Daoy (cell line): ENCODE measurements at regions not wholly inside any gene's neighbourhood (a gene's known extent, or its start where the extent isn't known, plus 50 kb on each side); places are given as distances from the start of the nearest gene placed in this dataset.

Source experiments
- DNase-seq: peaks from one replicate; pipeline ENCODE4 v3.0.0-alpha.2; 2015; ENCODE audit warnings: low read depth

DNA sequence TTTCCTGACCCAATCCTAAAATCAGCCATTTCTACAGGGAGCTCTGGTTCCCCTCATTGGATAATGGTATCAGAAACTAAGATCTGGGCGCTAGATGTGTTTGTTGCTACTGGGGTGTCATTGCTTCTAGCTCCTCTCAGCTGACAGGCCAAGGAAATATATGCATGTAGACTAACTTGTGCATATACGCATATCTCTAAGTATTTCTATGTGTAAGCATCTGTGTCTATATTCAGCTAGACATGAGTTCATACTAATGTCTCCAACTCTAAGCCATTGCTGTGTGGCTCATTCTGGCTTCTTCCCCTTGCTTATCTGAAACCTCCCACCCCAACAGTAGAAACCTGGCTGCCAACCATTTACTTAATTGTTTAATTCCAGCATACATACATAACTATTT is 130.3 kb upstream of the MAGI3 start:
- DNase-seq, result no peak

DNA sequence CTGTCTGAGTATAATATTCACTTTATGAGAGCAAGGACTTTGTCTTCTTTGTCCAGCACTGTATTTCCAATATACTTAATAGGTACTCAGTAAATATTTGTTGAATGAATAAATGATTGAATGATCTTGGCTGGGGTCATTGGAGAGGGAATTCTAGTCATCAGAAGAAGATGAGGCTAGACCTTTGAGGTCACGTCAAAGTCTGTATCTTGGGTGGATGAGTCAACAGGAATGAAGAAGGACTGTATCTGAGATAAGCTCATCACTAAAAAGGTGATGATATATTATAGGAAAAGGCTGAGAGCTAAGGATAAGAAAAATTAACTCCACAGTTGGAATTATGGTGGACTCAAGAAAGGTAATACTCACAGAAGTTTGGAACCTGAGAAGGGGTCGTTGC is 125.1 kb upstream of the MAGI3 start:
- no peak for DNase-seq

DNA sequence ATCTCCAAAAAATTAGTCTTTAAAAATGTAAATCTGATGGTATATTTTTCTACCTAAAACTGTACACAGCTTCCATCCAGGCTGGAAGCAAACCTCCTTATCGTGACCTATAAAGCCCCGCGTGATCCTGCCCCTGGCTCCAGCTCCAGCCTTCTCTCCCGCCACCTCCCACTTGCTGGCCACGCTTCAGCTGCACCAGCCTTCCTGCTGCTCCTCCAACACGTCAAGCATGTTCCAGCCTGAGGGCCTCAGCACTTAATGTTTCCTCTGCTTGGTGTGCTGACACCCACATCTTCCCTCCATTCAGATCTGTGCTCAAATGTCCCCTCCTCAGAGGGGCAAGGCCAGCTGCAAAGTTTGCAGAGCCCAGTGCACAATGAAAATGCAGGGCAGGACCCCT is 123.5 kb upstream of the MAGI3 start:
- DNase-seq, result no peak

DNA sequence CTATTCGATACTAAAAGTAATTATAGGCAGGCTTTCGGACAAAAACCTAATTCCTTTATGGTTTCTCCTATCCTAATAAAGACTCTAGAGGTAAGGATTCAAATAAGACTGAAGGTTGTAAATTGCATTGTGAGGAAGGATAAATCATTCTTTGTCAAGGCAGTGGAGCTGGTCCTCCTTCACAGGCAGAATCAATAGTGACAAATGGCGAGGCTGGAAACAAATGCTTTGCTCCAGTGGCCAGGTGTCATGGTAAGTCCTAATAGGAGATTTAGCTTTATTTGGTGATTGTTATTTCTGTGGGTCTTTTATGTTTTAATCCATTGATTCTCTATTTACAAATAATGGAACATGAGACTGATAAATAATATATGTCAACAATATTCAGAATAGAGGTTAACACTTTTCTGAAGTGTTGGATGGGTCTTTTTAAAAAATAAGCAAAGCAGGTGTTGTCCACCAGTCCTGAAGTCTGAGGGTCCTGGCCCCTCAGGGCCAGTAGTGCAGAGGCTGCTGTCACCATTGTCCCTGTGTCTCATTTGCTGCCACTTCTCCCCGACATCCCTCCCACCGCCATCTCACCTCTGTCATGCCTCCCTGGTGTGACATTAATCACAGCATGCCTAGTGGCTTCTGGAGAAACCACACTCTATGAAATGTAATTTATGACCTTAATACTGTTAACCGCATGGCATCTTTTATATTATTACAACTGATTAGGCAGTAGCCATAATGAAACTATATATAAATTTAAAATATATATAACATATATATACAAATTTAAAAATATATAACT is 120.9 kb upstream of the MAGI3 start:
- DNase-seq, result no peak

DNA sequence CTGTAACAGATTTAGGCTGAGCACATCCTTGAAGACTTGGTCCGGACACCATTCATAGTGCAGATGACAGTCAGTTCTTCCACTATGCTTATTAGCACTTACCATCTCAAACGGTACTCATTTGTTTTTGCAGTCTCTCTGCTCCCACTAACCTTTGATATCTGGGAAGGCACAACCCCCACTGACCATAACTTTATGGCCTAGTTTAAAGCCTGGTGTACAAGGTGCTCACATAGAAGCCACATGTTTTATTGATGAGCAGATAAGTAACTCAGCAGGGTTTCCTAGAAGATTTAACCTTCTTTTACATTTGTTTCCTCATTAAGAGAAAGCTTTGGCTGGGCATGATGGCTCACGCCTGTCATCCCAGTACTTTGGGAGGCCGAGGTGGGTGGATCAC is 119.3 kb upstream of the MAGI3 start:
- no peak for DNase-seq

DNA sequence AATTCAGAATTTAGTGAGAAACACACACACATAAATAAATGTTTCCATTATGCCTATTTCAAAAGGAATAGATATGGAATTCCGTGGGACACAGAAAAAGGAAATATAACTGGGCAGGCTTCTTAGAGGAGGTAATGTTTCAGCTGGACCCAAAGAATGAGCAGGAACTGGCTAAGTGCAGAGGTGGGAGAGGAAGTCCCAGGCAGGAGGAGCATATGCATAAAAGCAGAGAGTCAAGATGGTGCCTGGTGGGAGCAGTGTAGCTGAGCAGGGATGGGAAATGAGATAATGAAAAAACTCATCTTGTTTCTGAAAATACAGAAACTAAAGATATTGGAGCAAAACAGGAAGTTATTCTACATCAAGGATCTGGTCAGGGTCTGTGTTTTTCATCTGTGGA is 115.2 kb upstream of the MAGI3 start:
- no peak for DNase-seq

DNA sequence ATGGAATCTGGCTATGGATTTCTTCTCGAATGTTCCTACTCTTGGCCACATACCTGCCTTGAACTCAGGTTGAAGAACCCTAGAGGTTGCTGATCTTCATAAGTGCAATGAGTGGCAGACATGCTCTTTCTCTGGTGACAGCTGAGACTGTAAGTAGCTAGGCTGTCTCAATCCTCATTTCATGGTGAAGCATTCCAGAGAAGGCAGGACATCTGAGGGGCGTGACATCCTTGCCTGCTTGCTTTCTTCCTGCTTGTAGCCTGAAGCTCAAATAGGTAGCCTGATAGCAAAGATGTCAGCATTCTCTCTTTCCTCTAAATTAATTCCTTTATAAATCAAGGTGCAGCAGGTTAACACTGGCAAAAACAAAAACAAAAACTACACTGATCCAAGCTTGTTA is 114.6 kb upstream of the MAGI3 start:
- no peak for DNase-seq

DNA sequence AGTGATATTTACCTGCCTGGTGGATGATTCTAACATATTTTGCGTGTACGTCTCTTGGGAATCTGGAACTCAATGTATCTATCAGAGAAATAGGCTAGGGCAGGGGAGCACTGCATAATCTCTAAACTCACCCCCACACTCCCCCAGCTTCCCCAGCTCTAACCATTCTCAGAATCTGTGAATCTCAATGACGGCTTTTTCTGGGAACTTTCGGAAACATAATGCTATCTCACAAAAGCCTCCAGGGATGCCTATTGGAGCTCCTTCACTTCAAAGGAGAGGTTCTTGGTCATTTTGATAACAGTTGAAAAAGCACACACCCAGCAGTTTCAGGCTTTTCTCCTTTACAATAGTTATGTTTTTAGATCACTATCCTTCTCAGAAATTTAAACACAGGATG is 113.8 kb upstream of the MAGI3 start:
- no peak for DNase-seq

DNA sequence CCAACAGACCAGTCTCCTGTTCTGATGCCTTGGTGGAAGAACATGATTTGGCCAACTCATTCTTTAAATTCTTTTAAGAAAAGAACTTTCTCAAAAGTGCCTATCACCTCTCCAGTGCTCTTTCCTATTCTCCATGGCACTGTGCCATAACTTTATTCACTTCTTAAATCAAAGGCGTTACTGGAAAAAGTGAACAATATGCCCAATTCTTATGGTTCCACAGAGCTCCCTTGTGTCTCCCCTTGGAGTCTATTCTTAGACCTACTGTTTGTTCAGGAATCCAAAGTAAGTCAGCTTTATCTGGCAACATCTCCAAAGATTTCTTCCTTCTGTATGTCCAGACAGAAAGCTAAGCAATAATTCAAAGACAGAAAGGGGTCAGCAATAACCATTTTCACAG is 111.9 kb upstream of the MAGI3 start:
- no peak for DNase-seq

DNA sequence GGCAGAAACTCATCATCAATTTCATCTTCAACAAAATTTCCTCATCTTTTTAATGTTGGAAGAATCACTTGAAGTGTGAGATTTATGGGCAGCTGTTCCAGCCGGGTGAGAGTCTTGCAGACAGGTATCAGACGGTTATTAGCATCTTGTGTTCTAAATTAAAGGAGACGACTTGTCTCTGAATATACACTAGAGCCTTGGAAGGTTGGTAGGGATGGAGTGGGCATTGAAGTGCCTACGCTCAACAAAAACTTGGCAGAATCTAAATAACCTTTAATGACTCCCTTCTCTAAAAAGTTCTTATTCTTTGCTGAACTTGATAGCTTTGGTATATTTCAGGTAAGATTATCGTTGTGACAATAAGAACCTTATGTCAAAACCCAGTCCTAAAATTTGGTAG is 111.5 kb upstream of the MAGI3 start:
- no peak for DNase-seq

DNA sequence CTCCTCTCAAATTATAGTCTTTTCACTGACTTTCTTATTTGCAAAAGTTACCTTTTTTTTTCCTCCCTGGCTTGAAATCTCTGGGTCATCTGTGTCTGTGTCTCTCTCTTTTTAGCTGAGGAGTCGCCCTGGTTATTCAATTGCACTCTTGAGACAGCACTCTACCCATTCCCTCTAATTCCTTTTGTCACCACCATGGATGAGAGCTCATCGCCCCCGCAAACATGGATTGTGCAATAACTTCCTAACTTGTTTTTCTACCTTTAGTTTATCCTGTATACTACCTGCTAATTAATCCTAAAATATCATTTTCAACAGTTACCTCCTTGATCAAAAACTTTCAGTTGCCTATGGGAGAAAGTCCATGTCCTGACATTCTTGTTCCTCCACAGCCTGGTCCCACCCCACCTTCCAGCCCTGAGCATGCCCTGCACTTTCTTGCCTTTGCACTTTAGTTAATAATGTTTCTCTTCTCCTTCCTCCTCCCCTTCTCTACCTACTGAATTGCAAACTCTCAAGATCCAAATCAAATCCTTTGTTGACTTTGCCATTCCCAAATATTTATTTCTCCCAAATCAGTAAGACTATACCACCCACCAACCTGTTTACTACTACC is 110.4 kb upstream of the MAGI3 start:
- DNase-seq, result no peak

DNA sequence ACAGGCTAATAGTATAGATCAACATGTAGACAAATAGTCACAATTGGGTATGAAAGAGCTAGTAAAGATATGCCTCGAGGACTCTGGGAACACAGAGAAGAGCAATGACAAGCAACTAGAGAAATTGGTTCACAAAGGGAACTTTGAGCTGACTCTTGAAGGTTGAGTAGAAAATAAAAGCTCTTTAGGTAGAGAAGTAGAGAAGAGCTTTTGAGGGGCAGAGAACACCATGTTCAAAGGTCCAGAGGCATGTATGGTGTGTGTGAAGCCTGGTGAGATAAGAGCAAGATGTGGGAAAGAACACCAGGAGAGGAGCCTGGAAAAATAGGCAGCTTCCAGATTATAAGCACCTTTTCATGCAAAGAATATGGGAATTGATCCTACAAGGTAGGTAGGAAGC is 109.7 kb upstream of the MAGI3 start:
- DNase-seq, result no peak

DNA sequence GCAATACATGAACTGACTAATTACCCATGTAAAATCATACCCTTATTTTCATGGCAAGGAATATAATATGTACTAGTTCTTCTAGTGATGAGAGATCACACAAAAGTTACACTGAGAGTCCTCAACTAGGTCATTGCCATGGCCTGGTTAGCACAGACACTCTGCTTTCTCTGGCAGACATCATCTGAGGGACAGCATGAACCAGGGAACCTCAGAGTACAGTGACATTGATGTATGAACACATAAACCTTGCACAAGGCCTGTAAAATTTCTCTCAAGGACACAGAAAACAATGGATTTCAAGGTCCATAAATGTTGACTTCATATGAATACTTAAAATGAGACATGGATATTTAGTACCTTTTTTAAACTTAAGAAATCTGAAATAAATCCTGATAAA is 108.8 kb upstream of the MAGI3 start:
- DNase-seq, result no peak

DNA sequence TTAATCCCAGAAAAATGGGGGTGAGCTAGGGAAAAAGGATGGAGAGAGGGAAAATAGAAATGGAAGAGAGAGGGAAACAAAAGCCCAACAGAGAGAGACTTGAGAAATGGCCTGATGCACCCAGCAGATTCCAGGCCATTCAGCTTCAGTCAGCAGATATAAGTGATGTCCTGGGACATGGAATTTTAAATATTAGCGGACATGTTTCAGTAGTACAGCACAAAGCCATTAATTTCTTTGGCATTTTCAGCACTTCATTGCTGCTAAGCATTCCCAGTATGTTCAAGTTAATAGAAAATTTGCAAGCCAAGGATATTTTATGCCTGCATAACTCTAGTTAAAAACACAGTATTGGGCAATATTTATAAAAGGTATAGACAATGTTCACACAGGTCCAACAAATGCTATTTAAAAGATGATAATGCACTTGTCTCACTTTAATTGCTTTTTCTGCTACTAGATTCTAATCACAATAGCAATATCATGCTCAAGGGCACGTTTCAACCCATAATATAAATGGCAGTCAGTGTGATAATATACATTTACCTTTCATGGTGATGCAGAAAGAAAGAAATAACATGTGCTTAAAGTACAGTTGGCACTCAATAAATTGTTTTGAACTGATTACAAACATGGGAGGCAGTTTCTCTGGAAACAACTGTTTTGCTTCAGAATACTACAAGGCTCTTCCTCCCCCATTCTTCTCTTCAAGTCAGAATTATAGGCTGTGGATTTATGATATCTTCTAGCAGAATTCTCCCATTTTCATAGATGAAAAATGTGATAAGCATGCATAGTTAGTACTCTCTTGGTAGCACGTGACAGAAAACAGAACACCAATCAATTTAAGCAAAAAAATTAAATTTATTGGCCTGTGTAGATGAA is 108.1 kb upstream of the MAGI3 start:
- no peak for DNase-seq

DNA sequence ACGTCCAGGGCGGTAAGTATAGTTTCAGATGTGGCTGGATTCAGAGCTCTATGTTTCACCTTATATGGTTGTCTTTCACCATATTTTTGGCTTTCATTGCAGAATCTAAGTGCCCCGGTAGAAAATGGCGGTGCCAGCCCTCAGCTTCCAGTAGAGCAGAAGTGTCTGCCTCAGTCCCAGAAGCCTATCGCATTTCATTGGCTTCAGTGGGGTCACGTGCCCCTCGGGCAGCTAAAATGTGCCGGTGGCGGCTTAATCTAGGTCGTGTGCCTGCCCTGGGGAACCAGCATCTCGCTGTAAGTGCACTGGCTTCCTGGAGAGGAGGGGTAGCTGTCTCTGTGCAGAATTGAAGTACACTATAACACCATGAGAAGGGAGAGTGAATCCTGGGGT is 107.4 kb upstream of the MAGI3 start:
- DNase-seq, result no peak

DNA sequence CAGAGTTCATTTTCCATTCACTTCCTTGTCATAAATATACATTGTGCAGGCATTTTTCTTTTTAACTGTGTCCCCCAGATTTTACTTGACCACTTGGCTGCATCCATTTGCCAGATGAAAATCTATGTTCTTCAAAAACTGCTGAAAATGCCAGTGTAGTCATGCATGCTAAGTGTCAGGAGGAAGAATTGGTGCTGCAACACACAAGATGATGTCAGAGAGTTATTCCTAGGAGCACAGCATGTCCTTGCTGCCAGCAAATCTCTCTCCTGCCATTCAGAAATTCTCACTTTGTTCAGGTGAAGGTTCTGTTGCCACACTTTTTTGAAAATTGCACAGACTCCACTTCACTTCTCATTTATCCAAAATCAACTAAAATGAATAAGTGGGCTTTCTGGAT is 106.4 kb upstream of the MAGI3 start:
- no peak for DNase-seq

DNA sequence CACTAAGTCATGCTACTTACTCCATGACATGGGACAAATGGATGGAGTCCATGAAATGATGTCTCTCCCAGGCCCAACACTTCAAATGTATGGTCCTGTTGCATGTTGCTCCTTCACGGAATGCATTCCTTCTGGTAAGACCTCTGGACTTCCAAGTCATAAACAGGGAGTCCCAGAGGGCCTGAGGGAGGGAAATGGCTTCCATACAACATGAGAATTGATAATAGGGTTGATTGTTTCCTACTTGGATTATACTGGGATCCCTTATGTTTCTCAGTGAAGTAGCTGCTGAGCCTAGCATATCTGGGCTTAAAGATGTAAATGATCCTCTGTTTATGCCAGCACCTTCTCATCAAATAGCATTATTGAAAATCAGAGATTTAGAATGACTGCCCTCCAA is 104.2 kb upstream of the MAGI3 start:
- no peak for DNase-seq

DNA sequence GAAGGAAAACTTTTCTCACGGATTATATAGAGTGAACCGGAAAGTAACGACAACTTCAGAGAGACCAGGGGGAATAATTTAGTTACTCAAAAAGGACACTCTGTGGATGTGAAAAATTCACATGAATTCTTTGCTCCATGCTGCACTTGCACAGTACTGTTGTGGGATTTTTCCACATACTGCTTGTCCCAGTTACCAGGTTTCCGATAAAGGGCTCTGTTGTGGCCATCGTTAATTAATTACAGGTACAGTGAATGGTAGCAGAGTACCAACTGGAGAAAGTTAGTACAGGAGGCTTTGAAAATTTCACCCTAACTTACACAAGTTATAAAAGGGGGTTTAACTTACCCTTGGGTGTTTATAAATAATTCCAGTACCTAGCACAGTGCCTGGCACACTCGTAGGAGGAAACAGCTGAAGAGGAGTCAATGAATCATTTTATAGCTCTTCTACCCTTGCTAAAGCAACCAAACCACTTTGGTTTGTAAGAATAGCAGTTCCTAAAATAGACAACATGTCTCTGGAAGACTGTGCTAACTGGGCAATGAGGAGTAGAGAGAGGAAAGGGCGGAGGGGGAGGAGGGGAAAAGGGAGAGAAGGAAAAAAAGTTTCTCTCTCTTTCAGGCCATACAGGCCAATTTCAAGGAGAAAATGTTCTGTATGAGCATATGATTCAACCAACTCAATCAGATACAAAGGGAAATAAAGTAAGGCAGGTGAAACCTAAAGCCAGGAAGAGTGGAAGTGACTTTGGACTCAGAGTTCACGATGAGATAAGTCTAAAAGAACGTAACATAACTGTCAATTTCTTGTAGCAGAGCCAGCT is 98.3 kb upstream of the MAGI3 start:
- DNase-seq, result no peak

DNA sequence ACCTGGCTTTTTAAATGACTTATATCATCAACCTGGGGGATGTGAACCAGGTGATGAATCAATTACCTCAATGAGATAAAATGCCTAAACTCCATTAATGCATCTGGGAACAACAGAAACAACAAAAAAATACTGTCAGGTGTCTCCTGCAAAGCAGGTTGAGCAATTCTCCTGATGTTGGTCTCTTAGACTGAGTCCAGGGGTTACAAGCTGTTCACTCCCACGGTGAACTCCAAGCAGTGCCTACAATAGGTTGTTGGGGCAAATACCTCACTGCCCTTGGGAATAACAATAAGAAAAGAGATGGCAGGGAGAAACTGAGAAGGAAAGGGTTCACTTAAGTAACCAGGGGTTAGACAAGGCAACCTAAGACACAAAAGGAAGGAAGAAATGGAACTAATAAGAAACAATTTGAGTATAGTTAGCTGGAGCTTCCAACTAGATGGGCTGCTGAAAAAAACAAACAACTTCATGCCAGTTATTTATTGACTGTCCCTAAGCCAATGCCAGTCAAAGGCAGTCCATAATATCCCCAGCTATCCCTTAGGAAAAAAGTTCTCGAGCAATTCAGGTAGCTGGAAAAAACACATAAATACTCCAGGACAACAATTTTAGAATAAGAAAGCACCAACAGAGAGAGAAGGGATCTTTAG is 97.6 kb upstream of the MAGI3 start:
- no peak for DNase-seq

DNA sequence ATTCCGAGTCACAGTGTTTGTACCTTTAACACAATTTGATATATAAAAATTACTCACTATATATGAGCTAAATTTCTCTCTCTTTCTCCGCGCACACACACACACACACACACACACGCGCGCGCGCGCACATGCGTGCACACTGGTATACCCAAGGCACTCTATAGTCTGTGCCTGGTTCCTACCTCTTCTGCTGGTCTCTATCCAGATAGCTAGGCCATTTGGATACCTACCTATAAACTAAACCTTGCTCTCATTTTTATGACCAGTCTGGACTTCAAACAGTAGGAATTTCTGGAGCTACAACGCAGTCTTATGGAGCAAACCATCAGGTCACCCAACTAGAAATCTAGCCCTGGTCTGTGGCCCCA is 97.1 kb upstream of the MAGI3 start:
- no peak for DNase-seq

DNA sequence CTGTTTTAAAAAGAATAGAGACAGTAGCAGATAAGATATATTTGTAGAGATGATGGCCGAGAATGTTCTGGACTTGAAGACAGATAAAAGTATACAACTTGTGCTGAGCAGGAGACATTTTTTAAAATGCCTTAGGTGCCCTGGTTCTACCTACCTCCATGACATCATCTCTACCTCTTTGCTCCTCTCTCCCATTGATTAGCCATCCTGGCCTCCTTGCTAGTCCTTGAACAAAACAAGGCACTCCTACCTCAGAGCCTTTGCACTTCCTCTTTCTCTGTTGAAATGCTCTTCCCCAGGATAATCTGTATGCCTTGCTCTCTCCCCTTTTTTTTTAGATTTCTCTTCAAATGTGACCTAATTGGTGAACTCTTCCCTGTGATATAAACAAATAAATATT is 92.6 kb upstream of the MAGI3 start:
- no peak for DNase-seq

DNA sequence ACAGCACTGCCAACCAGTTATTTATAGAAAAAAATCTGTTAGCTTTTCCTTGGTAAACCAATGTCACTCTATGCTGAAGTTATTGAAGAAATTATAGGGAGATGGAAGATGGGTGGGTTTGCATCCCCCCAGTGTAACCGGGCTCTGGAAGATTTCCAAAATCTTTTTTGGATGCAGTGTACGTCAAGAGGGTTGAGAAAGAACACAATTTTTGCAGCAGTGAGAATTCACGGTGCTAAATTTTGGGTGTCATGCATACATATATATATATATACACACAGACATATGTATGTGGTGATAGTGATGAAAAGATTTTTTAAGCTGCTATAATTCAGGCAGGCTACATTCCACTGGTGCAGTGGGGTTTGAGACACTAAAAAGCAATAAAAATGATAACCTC is 91.4 kb upstream of the MAGI3 start:
- DNase-seq, result no peak
